WTC11 (cell line): ENCODE measurements at regions not wholly inside any gene's neighbourhood (a gene's known extent, or its start where the extent isn't known, plus 50 kb on each side); places are given as distances from the start of the nearest gene placed in this dataset.

Experiments used
- ATF3 ChIP-seq: sonication (generic); formaldehyde crosslinking; conservative IDR thresholded peaks from 2 replicates; pipeline ENCODE4 v1.8.1; 2022; ENCODE audit warnings: mild to moderate bottlenecking, missing genetic modification reagents
- CTCF ChIP-seq: fragments of 200-600 bp; IDR thresholded peaks from 2 replicates; pipeline ENCODE4 v1.8.0; 2022; ENCODE audit warnings: antibody characterized with exemption
- ETV6 ChIP-seq: sonication (generic); formaldehyde crosslinking; IDR thresholded peaks from 2 replicates; pipeline ENCODE4 v1.8.1; 2022; ENCODE audit warnings: mild to moderate bottlenecking, missing genetic modification reagents
- KAT7 ChIP-seq: sonication (generic); formaldehyde crosslinking; IDR thresholded peaks from 2 replicates; pipeline ENCODE4 v1.8.1; 2023; ENCODE audit warnings: missing genetic modification reagents, mild to moderate bottlenecking, borderline replicate concordance
- NFATC4 ChIP-seq: fragments of 250-450 bp; sonication (Bioruptor Pico); IDR thresholded peaks from 2 replicates; pipeline ENCODE4 v1.9.0; 2021; ENCODE audit warnings: mild to moderate bottlenecking
- TEAD4 ChIP-seq: sonication (generic); formaldehyde crosslinking; IDR thresholded peaks from 2 replicates; pipeline ENCODE4 v1.8.0; 2022; ENCODE audit warnings: mild to moderate bottlenecking, missing genetic modification reagents
- USF2 ChIP-seq: sonication (generic); formaldehyde crosslinking; IDR thresholded peaks from 2 replicates; pipeline ENCODE4 v1.8.1; 2023; ENCODE audit warnings: mild to moderate bottlenecking, missing genetic modification reagents, moderate library complexity
- ZNF263 ChIP-seq: sonication (generic); formaldehyde crosslinking; IDR thresholded peaks from 2 replicates; pipeline ENCODE4 v1.8.1; 2022; ENCODE audit warnings: low read depth, mild to moderate bottlenecking, moderate library complexity, missing genetic modification reagents
- ZNF416 ChIP-seq: fragments of 250-450 bp; sonication (Bioruptor Pico); IDR thresholded peaks from 2 replicates; pipeline ENCODE4 v1.9.0; 2021; ENCODE audit warnings: mild to moderate bottlenecking, inconsistent platforms

GRCh38 chr21:38965241-38965640 is 159.5 kb downstream of the ETS2 start:
- TF ChIP-seq ZNF416 (CRISPR knock-in tag), result no peak
- TF ChIP-seq CTCF, result no peak
- no peak for TF ChIP-seq ATF3 (CRISPR knock-in tag)
- TF ChIP-seq KAT7 (CRISPR knock-in tag), result no peak
- TF ChIP-seq ZNF263 (CRISPR knock-in tag), result no peak
- TF ChIP-seq USF2 (CRISPR knock-in tag), result no peak
- TF ChIP-seq NFATC4 (CRISPR knock-in tag), result no peak
- no peak for TF ChIP-seq ETV6 (CRISPR knock-in tag)
- TF ChIP-seq TEAD4 (CRISPR knock-in tag), result no peak
